Neural progenitor cell (in vitro differentiated cells): ENCODE measurements at regions not wholly inside any gene's neighbourhood (a gene's known extent, or its start where the extent isn't known, plus 50 kb on each side); places are given as distances from the start of the nearest gene placed in this dataset.

Experiments used
- EZH2phosphoT487 ChIP-seq: fragments of 200-600 bp; sonication (generic); IDR thresholded peaks from 2 replicates; pipeline ENCODE4 v1.6.1; 2017; ENCODE audit warnings: antibody characterized with exemption
- TF ChIP-seq, protein P1 (sequence below): fragments of 200-600 bp; sonication (generic); IDR thresholded peaks from 2 replicates; pipeline ENCODE4 v1.5.1; 2017; ENCODE audit warnings: antibody characterized with exemption, mild to moderate bottlenecking

DNA sequence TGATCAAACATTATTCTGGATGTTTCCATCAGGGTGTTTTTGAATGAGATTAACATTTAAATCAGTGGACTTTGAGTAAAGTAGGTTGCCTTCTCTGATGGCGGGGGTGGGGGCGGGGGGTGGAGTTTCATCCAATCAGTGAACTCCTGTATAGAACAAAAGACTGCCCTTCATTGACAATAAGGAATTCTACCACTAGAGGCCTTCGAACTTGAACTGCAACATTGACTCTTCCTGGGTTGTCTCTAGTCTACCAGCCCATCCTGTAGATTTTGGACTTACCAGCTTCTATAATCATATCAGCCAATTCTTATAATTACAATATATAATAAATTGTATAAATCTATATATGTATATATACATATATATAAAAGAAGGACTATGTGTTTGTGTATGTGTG is 520.4 kb upstream of the CXADR start:
- TF ChIP-seq EZH2phosphoT487, result no peak
- TF ChIP-seq, protein P1, sequence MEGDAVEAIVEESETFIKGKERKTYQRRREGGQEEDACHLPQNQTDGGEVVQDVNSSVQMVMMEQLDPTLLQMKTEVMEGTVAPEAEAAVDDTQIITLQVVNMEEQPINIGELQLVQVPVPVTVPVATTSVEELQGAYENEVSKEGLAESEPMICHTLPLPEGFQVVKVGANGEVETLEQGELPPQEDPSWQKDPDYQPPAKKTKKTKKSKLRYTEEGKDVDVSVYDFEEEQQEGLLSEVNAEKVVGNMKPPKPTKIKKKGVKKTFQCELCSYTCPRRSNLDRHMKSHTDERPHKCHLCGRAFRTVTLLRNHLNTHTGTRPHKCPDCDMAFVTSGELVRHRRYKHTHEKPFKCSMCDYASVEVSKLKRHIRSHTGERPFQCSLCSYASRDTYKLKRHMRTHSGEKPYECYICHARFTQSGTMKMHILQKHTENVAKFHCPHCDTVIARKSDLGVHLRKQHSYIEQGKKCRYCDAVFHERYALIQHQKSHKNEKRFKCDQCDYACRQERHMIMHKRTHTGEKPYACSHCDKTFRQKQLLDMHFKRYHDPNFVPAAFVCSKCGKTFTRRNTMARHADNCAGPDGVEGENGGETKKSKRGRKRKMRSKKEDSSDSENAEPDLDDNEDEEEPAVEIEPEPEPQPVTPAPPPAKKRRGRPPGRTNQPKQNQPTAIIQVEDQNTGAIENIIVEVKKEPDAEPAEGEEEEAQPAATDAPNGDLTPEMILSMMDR, result no peak
